A549 (cell line): ENCODE measurements at regions not wholly inside any gene's neighbourhood (a gene's known extent, or its start where the extent isn't known, plus 50 kb on each side); places are given as distances from the start of the nearest gene placed in this dataset.

Experiments used
- ATAC-seq, 2 experiments: fragments of 200-7000 bp in 1 of 2; fragments of >200 bp in 1 of 2; cut with Nextera tagmentation in 1 of 2; cut with Tn5 transposase in 1 of 2; 3 replicates each; pipeline versions ENCODE4 v1.8.0 to v1.9.1; 2018 to 2020; ENCODE audit warnings: mild to moderate bottlenecking in 1 of 2, moderate library complexity in 1 of 2
- CTCF ChIA-PET: fragments of 300-600 bp; sonication (Branson Sonifier 250); formaldehyde crosslinking; extraction: SDS; loops from one replicate; lab custom pipeline; 2021; ENCODE audit warnings: antibody characterized with exemption, inconsistent platforms; lab: Yijun Ruan, JAX
- POLR2A ChIA-PET: fragments of 350-600 bp; formaldehyde crosslinking; extraction: SDS; loops from one replicate; lab custom pipeline; 2021; ENCODE audit warnings: antibody characterized with exemption, inconsistent platforms; lab: Yijun Ruan, JAX
- DNase-seq, 2 experiments: peaks; one replicate each; pipeline versions ENCODE4 v3.0.0 to v3.0.0-alpha.2; 2011 to 2016; ENCODE audit warnings: low read depth in 1 of 2, low spot score in 1 of 2
- FAIRE-seq: peaks from 2 replicates; lab custom pipeline; 2011; peaks lifted over from hg19 to GRCh38; lab: Jason Lieb, UNC
- H3K27ac ChIP-seq, 2 experiments: fragments of >200 bp; sonication (Bioruptor Twin); formaldehyde crosslinking; 3 replicates each; pipeline ENCODE4 v1.5.1; 2016 to 2017
- H3K4me1 ChIP-seq: fragments of >200 bp; sonication (Bioruptor Twin); formaldehyde crosslinking; 3 replicates; pipeline ENCODE4 v1.6.1; 2016
- H3K4me2 ChIP-seq: fragments of >200 bp; sonication (Bioruptor Twin); formaldehyde crosslinking; 3 replicates; pipeline ENCODE4 v1.6.1; 2016
- H3K4me3 ChIP-seq: fragments of >200 bp; sonication (Bioruptor Twin); formaldehyde crosslinking; 3 replicates; pipeline ENCODE4 v1.5.1; 2016
- H3K9me3 ChIP-seq: fragments of >200 bp; sonication (Bioruptor Twin); formaldehyde crosslinking; 3 replicates; pipeline ENCODE4 v1.6.1; 2016
- CEBPB ChIP-seq, 2 experiments: fragments of >200 bp in 1 of 2; sonication (Bioruptor Twin) in 1 of 2; formaldehyde crosslinking in 1 of 2; IDR thresholded peaks; 2 replicates each; pipeline ENCODE4 v1.6.1; 2012 to 2016
- CHD2 ChIP-seq: fragments of 150-350 bp; IDR thresholded peaks from 2 replicates; pipeline ENCODE4 v1.6.1; 2014; ENCODE audit warnings: low read length; ENCODE audit not compliant: partially characterized antibody
- EHMT2 ChIP-seq: fragments of 200-600 bp; sonication (generic); IDR thresholded peaks from 2 replicates; pipeline ENCODE4 v1.6.1; 2016; ENCODE audit warnings: antibody characterized with exemption, low read depth, mild to moderate bottlenecking, moderate library complexity
- EP300 ChIP-seq, 2 experiments: fragments of >200 bp; sonication (Bioruptor Twin); formaldehyde crosslinking; IDR thresholded peaks; 2 replicates in 1 of 2; 3 replicates in 1 of 2; pipeline ENCODE4 v1.6.1; 2016 to 2017
- FOSL2 ChIP-seq, 2 experiments: fragments of 450-650 bp in 1 of 2; fragments of >200 bp in 1 of 2; sonication (Bioruptor Twin) in 1 of 2; formaldehyde crosslinking; IDR thresholded peaks; 2 replicates each; pipeline versions ENCODE4 v1.5.0 to v1.6.1; 2016 to 2020; ENCODE audit warnings: mild to moderate bottlenecking in 1 of 2, moderate library complexity in 1 of 2
- GATA3 ChIP-seq: IDR thresholded peaks from 2 replicates; pipeline ENCODE4 v1.6.1; 2012; ENCODE audit warnings: borderline replicate concordance
- HOXB5 ChIP-seq: fragments of 250-450 bp; sonication (Bioruptor Pico); IDR thresholded peaks from 2 replicates; pipeline ENCODE4 v1.5.0; 2020; ENCODE audit warnings: mild to moderate bottlenecking, moderate library complexity
- JUNB ChIP-seq: fragments of >200 bp; sonication (Bioruptor Twin); formaldehyde crosslinking; IDR thresholded peaks from 2 replicates; pipeline ENCODE4 v1.6.1; 2016
- MAFK ChIP-seq: fragments of 450-650 bp; IDR thresholded peaks from 2 replicates; pipeline ENCODE4 v1.6.1; 2014; ENCODE audit not compliant: partially characterized antibody
- PHF8 ChIP-seq: fragments of 200-600 bp; sonication (generic); IDR thresholded peaks from 2 replicates; pipeline ENCODE4 v1.6.1; 2016; ENCODE audit warnings: low read depth, mild to moderate bottlenecking, antibody characterized with exemption, moderate library complexity, borderline replicate concordance
- POLR2AphosphoS2 ChIP-seq: conservative IDR thresholded peaks from 2 replicates; pipeline ENCODE4 v1.6.1; 2012; ENCODE audit warnings: low read length, improper control_type of control experiment, inconsistent platforms
- RAD21 ChIP-seq, 2 experiments: fragments of >200 bp in 1 of 2; sonication (Bioruptor Twin) in 1 of 2; formaldehyde crosslinking in 1 of 2; IDR thresholded peaks in 1 of 2; conservative IDR thresholded peaks in 1 of 2; 2 replicates in 1 of 2; 3 replicates in 1 of 2; pipeline ENCODE4 v1.6.1; 2012 to 2018; ENCODE audit warnings: inconsistent platforms in 1 of 2
- RARB ChIP-seq: fragments of 250-450 bp; sonication (Bioruptor Pico); IDR thresholded peaks from 2 replicates; pipeline ENCODE4 v1.8.0; 2021; ENCODE audit warnings: mild to moderate bottlenecking, moderate library complexity
- ZNF302 ChIP-seq: fragments of 250-450 bp; sonication (Bioruptor Pico); IDR thresholded peaks from 2 replicates; pipeline ENCODE4 v1.9.0; 2021; ENCODE audit warnings: inconsistent platforms, mild to moderate bottlenecking, moderate library complexity
- WGBS: methylation state at CpG from one replicate; pipeline ENCODE4 v1.1.6; 2017; ENCODE audit errors: missing lambda C conversion rate; 5-methylcytosine and 5-hydroxymethylcytosine counted together
- TF ChIP-seq, protein P1 (sequence below): fragments of 250-450 bp; sonication (Bioruptor Pico); IDR thresholded peaks from 2 replicates; pipeline ENCODE4 v1.5.0; 2021; ENCODE audit warnings: mild to moderate bottlenecking, moderate library complexity, borderline replicate concordance
- TF ChIP-seq, protein P2 (sequence below): fragments of 250-450 bp; sonication (Bioruptor Pico); IDR thresholded peaks from 2 replicates; pipeline ENCODE4 v1.5.0; 2020; ENCODE audit warnings: low read depth, mild to moderate bottlenecking, moderate library complexity
- TF ChIP-seq, protein P3 (sequence below): fragments of >200 bp; sonication (Bioruptor Twin); formaldehyde crosslinking; IDR thresholded peaks from 3 replicates; pipeline ENCODE4 v1.6.1; 2016
- TF ChIP-seq, protein P4 (sequence below): fragments of >200 bp; sonication (Bioruptor Twin); formaldehyde crosslinking; IDR thresholded peaks from 3 replicates; pipeline ENCODE4 v1.5.1; 2016

DNA sequence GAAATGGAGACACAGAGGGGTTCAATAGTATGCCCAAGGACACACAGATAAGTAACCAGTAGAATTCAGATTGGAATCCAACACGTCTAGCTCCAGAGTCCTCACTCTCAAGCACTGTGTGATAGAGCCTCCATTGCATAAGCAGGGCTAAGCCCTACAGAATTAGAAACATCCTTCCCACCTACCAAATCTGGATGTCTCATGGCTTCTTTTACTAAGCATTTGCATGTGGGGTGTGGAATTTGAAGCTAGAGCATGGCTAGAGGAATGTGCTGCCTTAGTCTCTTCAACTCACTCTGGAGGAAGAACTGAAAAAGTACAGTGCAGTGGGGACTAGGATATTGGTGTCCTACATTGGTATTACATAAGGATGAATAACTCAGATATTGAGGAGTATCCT, 119.4 kb downstream of the MFAP3L start:
- DNase-seq = no peak
- POLR2A ChIA-PET = no interaction called here
- Histone ChIP-seq H3K27ac (no peak overlapping the region), H3K4me1 (no peaks in the 10 kb centered on the region), H3K4me2 (no peak overlapping the region), H3K4me3 (no peak overlapping the region), H3K9me3 (no peaks in the 10 kb centered on the region)
- CTCF ChIA-PET = no interaction called here
- TF ChIP-seq, protein P1, sequence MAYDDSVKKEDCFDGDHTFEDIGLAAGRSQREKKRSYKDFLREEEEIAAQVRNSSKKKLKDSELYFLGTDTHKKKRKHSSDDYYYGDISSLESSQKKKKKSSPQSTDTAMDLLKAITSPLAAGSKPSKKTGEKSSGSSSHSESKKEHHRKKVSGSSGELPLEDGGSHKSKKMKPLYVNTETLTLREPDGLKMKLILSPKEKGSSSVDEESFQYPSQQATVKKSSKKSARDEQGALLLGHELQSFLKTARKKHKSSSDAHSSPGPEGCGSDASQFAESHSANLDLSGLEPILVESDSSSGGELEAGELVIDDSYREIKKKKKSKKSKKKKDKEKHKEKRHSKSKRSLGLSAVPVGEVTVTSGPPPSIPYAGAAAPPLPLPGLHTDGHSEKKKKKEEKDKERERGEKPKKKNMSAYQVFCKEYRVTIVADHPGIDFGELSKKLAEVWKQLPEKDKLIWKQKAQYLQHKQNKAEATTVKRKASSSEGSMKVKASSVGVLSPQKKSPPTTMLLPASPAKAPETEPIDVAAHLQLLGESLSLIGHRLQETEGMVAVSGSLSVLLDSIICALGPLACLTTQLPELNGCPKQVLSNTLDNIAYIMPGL (CRISPR knock-in tag) = no peak
- no peak for TF ChIP-seq CEBPB (IDR thresholded peaks at IDR 0.05)
- TF ChIP-seq, protein P2, sequence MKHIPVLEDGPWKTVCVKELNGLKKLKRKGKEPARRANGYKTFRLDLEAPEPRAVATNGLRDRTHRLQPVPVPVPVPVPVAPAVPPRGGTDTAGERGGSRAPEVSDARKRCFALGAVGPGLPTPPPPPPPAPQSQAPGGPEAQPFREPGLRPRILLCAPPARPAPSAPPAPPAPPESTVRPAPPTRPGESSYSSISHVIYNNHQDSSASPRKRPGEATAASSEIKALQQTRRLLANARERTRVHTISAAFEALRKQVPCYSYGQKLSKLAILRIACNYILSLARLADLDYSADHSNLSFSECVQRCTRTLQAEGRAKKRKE (CRISPR knock-in tag) = no peak
- no peak for TF ChIP-seq GATA3
- no peak for TF ChIP-seq FOSL2 (IDR thresholded peaks at IDR 0.05)
- TF ChIP-seq FOSL2 (CRISPR knock-in tag; IDR thresholded peaks at IDR 0.05) = no peak
- no peak for TF ChIP-seq EP300 (IDR thresholded peaks at IDR 0.05)
- no peak for TF ChIP-seq ZNF302
- 59% methylated on average over 1 of the region's 1 CpG for WGBS
- ATAC-seq = no peak
- FAIRE-seq = no peak

DNA sequence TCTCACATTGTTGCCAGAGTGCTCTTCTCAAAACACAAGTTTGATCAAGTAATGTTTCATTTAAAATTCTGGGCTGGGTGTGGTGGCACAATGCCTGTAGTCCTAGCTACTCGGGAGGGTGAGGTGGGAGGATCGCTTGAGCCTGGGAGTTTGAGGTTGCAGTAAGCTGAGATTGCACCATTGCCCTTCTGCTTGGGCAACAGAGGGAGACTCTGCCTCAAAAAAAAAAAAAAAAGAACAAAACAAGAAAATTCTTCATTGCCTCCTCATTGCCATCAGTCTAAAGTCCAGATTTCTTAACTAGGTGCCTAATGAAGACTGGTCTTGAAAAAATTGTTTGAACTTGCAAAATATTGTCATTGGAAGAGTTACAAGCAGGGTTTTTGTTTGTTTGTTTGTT, 120.1 kb downstream of the MFAP3L start:
- Histone ChIP-seq H3K9me3 (no peaks in the 10 kb centered on the region), H3K4me2 (no peak overlapping the region), H3K4me1 (no peaks in the 10 kb centered on the region), H3K4me3 (no peak overlapping the region), H3K27ac (no peak overlapping the region)
- ChIA-PET POLR2A (no interaction called here), CTCF (no interaction called here)
- WGBS = 25% methylated on average over 2 of the region's 2 CpGs
- no peak for ATAC-seq
- no peak for FAIRE-seq
- peak in 1 of 2 experiments; percentile 19 for DNase-seq
- TF ChIP-seq, protein P3, sequence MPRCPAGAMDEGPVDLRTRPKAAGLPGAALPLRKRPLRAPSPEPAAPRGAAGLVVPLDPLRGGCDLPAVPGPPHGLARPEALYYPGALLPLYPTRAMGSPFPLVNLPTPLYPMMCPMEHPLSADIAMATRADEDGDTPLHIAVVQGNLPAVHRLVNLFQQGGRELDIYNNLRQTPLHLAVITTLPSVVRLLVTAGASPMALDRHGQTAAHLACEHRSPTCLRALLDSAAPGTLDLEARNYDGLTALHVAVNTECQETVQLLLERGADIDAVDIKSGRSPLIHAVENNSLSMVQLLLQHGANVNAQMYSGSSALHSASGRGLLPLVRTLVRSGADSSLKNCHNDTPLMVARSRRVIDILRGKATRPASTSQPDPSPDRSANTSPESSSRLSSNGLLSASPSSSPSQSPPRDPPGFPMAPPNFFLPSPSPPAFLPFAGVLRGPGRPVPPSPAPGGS = no peak
- TF ChIP-seq CEBPB (IDR thresholded peaks at IDR 0.05) = peak in 1 of 2 experiments; percentile 46; a peak in 1 of 4 replicates

DNA sequence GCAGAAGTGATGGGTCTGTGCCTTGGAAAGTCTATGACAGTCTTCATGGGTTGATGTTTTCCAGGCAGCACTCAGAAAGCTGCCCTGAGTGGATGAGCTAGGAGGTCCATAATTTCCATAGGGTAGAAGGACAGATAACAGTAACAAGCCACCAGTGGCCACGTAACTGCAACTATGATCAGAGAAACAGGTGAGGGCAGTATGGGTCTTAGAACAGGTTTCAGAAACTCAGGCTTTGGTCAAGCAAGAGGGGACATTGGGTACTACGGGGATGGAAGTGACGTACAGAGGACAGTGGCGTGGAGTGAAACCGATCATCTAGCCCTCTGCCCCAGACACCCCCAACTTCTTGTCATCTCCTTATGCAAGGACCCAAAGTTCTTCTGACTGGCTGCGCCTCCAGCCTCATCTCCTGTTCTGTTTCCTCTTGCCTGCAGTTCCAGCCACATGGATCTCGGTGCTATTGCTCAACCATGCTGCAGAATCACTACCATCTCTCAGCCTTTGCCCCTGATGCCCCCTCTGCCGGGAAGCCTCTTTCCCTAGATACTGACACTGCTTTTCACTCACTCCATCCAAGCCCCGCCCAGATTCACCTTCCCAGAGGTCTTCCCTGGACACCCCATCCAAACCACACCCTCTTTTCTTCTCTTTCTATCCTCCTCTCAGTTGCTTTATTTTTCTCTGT, 123.4 kb downstream of the MFAP3L start:
- ChIA-PET POLR2A (no interaction called here), CTCF (no interaction called here)
- Histone ChIP-seq H3K4me2 (no peak overlapping the region), H3K4me3 (no peak overlapping the region), H3K27ac (no peak overlapping the region), H3K9me3 (no peaks in the 10 kb centered on the region), H3K4me1 (no peaks in the 10 kb centered on the region)
- peak in 1 of 2 experiments; percentile 10; a peak in 1 of 5 replicates for TF ChIP-seq RAD21 (conservative IDR thresholded peaks at IDR 0.05 in 1 of 2, IDR thresholded peaks at IDR 0.05 in 1 of 2)
- TF ChIP-seq, protein P4, sequence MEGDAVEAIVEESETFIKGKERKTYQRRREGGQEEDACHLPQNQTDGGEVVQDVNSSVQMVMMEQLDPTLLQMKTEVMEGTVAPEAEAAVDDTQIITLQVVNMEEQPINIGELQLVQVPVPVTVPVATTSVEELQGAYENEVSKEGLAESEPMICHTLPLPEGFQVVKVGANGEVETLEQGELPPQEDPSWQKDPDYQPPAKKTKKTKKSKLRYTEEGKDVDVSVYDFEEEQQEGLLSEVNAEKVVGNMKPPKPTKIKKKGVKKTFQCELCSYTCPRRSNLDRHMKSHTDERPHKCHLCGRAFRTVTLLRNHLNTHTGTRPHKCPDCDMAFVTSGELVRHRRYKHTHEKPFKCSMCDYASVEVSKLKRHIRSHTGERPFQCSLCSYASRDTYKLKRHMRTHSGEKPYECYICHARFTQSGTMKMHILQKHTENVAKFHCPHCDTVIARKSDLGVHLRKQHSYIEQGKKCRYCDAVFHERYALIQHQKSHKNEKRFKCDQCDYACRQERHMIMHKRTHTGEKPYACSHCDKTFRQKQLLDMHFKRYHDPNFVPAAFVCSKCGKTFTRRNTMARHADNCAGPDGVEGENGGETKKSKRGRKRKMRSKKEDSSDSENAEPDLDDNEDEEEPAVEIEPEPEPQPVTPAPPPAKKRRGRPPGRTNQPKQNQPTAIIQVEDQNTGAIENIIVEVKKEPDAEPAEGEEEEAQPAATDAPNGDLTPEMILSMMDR = no peak
- 50% methylated on average over 9 of the region's 9 CpGs for WGBS
- peak; percentile 56 to 62; a peak in 4 of 6 replicates for ATAC-seq
- peak in 1 of 2 experiments; percentile 20 for DNase-seq
- FAIRE-seq = no peak

DNA sequence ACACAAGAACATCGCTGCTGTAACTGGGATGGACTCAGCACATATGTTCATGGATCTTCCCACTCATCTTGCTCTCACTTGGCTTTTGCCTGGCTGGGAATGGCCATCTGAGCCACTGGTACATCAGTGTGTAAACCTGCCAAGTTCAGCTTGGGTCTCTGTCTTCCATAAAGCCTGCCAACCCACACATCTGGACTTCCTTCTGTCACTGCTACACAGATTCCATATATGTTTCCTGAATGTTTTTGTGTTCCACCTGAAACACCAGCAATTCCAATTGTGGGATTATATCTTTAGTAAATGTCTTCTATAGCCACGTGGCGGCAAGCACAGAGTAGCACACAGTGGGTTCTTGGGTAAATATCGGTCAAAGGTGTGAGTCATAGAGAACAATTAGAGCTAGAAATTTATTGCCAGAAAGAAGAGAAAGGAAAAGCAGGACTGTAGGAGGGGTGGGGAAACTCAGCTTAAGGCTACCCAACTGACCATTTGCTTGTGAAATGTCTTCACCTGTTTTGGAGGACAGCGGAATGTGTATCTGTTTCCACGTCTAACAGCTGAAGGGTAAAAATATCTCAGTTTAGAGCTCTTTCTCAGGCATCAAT, 125.9 kb downstream of the MFAP3L start:
- no peak overlapping the region for H3K4me2 ChIP-seq

More for the DNA sequence above, 125.9 kb downstream of the MFAP3L start:
- POLR2A ChIA-PET = no interaction called here
- FAIRE-seq (no peak), ATAC-seq (no peak), DNase-seq (no peak)
- CTCF ChIA-PET = no interaction called here
- Histone ChIP-seq H3K9me3 (no peaks in the 10 kb centered on the region), H3K27ac (no peak overlapping the region), H3K4me3 (no peak overlapping the region)
- 54% methylated on average over 6 of the region's 6 CpGs for WGBS
- TF ChIP-seq EP300 (IDR thresholded peaks at IDR 0.05) = no peak
- no peak for TF ChIP-seq EHMT2
- no peak for TF ChIP-seq HOXB5 (CRISPR knock-in tag)
- no peak for TF ChIP-seq CEBPB (IDR thresholded peaks at IDR 0.05)
- TF ChIP-seq RARB (CRISPR knock-in tag) = no peak
- TF ChIP-seq CHD2 = no peak
- no peak for TF ChIP-seq PHF8
- no peak for TF ChIP-seq JUNB
- TF ChIP-seq POLR2AphosphoS2 = no peak
- no peak for TF ChIP-seq MAFK
- TF ChIP-seq, all 56 proteins: peak for 0
- H3K4me1 ChIP-seq = no peaks in the 10 kb centered on the region
